ENCODE measurements at regions not wholly inside any gene's neighbourhood (a gene's known extent, or its start where the extent isn't known, plus 50 kb on each side); places are given as distances from the start of the nearest gene placed in this dataset.

GRCh38 chr3:24937228-24937627 lies 442.6 kb upstream of the THRB start:
- ChIA-PET CTCF (no interaction called here), POLR2A (no interaction called here)
- no peak overlapping the region for H3K4me3 ChIP-seq (ENCODE audit: low read depth, low read length)
- TF ChIP-seq, protein P1, sequence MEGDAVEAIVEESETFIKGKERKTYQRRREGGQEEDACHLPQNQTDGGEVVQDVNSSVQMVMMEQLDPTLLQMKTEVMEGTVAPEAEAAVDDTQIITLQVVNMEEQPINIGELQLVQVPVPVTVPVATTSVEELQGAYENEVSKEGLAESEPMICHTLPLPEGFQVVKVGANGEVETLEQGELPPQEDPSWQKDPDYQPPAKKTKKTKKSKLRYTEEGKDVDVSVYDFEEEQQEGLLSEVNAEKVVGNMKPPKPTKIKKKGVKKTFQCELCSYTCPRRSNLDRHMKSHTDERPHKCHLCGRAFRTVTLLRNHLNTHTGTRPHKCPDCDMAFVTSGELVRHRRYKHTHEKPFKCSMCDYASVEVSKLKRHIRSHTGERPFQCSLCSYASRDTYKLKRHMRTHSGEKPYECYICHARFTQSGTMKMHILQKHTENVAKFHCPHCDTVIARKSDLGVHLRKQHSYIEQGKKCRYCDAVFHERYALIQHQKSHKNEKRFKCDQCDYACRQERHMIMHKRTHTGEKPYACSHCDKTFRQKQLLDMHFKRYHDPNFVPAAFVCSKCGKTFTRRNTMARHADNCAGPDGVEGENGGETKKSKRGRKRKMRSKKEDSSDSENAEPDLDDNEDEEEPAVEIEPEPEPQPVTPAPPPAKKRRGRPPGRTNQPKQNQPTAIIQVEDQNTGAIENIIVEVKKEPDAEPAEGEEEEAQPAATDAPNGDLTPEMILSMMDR (IDR thresholded peaks at IDR 0.05; ENCODE audit: insufficient read depth, low read length, missing control alignments), result no peak
- DNase-seq (ENCODE audit: low read depth, low spot score), result no peak

DNA sequence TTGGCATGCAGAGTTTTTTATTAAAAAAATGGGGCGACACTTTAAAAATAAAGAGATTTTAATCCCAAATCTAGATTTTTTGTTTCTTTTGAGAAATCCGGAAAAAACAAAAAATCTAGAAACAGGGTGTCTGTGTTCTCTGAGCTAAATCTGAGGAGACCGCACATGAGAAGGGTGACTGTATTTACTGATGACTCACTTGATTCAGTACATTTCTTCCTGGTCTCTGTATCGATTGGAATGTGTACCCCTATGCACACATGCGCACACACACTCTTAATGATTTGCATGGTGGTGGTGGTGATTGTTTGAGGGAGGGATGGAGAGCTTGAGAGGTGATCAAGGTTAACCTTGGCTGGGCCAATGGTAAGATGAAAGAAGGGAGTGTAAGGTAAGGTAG lies 443.1 kb upstream of the THRB start:
- CTCF ChIA-PET, result no interaction called here
- no peak for DNase-seq (ENCODE audit: low read depth, low spot score)
- no peak overlapping the region for H3K4me3 ChIP-seq (ENCODE audit: low read depth, low read length)
- TF ChIP-seq, protein P1 (IDR thresholded peaks at IDR 0.05; ENCODE audit: insufficient read depth, low read length, missing control alignments), result no peak
- POLR2A ChIA-PET, result no interaction called here

DNA sequence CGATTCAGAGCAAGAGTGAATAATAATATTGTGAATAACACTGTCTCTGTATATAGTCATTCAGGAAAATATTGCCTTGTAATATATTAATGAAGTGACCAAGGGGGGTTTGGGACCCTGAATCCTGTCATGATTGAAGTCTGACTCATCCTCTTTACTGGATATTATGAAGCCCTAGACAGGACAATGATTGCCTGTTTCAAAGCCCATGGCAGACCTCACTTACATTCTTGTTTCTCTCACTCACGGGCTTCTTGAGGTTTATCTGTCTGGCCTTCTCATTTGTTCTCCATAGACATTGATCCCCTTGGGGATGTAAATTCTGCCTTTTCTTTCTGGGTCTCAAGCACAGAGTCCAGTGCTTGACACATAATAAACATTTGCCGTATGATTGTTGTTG lies 449.3 kb upstream of the THRB start:
- CTCF ChIA-PET, result no interaction called here
- TF ChIP-seq, protein P1 (IDR thresholded peaks at IDR 0.05; ENCODE audit: insufficient read depth, low read length, missing control alignments), result no peak
- no peak for DNase-seq (ENCODE audit: low read depth, low spot score)
- POLR2A ChIA-PET, result no interaction called here
- no peak overlapping the region for H3K4me3 ChIP-seq (ENCODE audit: low read depth, low read length)

GRCh38 chr3:24944805-24945520 lies 450.3 kb upstream of the THRB start:
- ChIA-PET POLR2A (no interaction called here), CTCF (no interaction called here)
- no peak overlapping the region for H3K4me3 ChIP-seq (ENCODE audit: low read depth, low read length)
- DNase-seq (ENCODE audit: low read depth, low spot score), result no peak
- TF ChIP-seq, protein P1 (IDR thresholded peaks at IDR 0.05; ENCODE audit: insufficient read depth, low read length, missing control alignments), result no peak

GRCh38 chr3:24945563-24945962 lies 450.9 kb upstream of the THRB start:
- ChIA-PET CTCF (no interaction called here), POLR2A (no interaction called here)

DNA sequence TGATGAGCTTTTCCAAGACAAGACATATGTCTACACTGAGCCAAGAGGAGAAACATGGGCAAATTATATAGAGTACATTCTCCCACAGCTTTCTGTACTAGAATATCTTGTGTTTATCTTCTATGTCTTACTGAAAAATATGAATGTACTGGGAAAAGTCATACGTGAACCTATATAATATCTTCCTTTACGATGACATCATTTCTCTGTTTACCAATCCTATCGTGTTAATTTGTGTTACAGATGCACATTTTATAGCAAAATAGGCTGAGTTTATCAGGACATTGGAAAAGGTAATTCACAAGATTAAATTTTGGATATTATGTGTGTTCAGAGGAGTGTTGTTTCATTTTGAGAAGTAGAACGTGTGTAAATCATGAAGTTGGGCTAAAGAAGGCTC lies 452.5 kb upstream of the THRB start:
- H3K4me3 ChIP-seq (ENCODE audit: low read depth, low read length), result no peak overlapping the region
- ChIA-PET POLR2A (no interaction called here), CTCF (no interaction called here)
- TF ChIP-seq, protein P1 (IDR thresholded peaks at IDR 0.05; ENCODE audit: insufficient read depth, low read length, missing control alignments), result no peak
- DNase-seq (ENCODE audit: low read depth, low spot score), result no peak

More at GRCh38 chr3:24945563-24945962, 450.9 kb upstream of the THRB start:
- no peak overlapping the region for H3K4me3 ChIP-seq (ENCODE audit: low read depth, low read length)
- DNase-seq (ENCODE audit: low read depth, low spot score), result no peak
- TF ChIP-seq, protein P1 (IDR thresholded peaks at IDR 0.05; ENCODE audit: insufficient read depth, low read length, missing control alignments), result no peak

All from AG04449 (cell line).